Stomach (tissue), 8 donors: ENCODE measurements at regions not wholly inside any gene's neighbourhood (a gene's known extent, or its start where the extent isn't known, plus 50 kb on each side); places are given as distances from the start of the nearest gene placed in this dataset.

Experiments
- DNase-seq, 2 donors: peaks; one replicate each; pipeline versions ENCODE4 v3.0.0 to v3.0.0-alpha.2; 2013 to 2019
- H3K27ac ChIP-seq, 5 donors: fragments of 200-600 bp in 4 of 5; sonication (generic) in 4 of 5; one replicate each; pipeline ENCODE4 v1.5.1; 2013 to 2019; ENCODE audit warnings: mild to moderate bottlenecking in 1 of 5, moderate library complexity in 1 of 5
- H3K27me3 ChIP-seq, 3 donors: fragments of 200-600 bp; sonication (generic); one replicate each; pipeline ENCODE4 v1.5.1; 2017 to 2019; ENCODE audit warnings: mixed run types in 1 of 3
- H3K36me3 ChIP-seq, 4 donors: fragments of 200-600 bp; sonication (generic); 1 replicate in 3 of 4; 2 replicates in 1 of 4; pipeline ENCODE4 v1.5.1; 2016 to 2019
- H3K4me1 ChIP-seq, 4 donors: fragments of 200-600 bp; sonication (generic); one replicate each; pipeline ENCODE4 v1.5.1; 2016 to 2019
- H3K4me3 ChIP-seq, 4 donors: fragments of 200-600 bp; sonication (generic) in 3 of 4; one replicate each; pipeline ENCODE4 v1.5.1; 2016 to 2019; ENCODE audit warnings: mild to moderate bottlenecking in 1 of 4
- H3K9me3 ChIP-seq, 4 donors: fragments of 200-600 bp; sonication (generic); one replicate each; pipeline ENCODE4 v1.5.1; 2016 to 2019
- EP300 ChIP-seq: sonication (generic); formaldehyde crosslinking; IDR thresholded peaks from one replicate; pipeline ENCODE4 v1.6.1; 2017; ENCODE audit warnings: antibody characterized with exemption
- POLR2A ChIP-seq, 4 donors: fragments of 450-650 bp; IDR thresholded peaks; one replicate each; pipeline ENCODE4 v1.6.1; 2016; ENCODE audit warnings: antibody characterized with exemption in 4 of 4, control low read depth in 2 of 4, mild to moderate bottlenecking in 1 of 4, moderate library complexity in 1 of 4
- POLR2AphosphoS5 ChIP-seq, 3 donors: sonication (generic); formaldehyde crosslinking; IDR thresholded peaks; one replicate each; pipeline ENCODE4 v1.6.1; 2016; ENCODE audit warnings: antibody characterized with exemption in 3 of 3
- WGBS, 5 donors: extraction: QIAGEN DNeasy Blood & Tissue Kit in 3 of 5; methylation state at CpG; one replicate each; pipeline versions ENCODE4 v1.1.5 to v1.1.7; 2013 to 2018; 5-methylcytosine and 5-hydroxymethylcytosine counted together
- intact Hi-C: fragments of 100-400 bp; cut with DNase I; formaldehyde crosslinking; loops from one replicate; pipeline ENCODE4 v1.15.1; 2023; ENCODE audit warnings: low total_unique reads
- TF ChIP-seq, protein P1 (sequence below), 7 experiments: fragments of 450-650 bp in 4 of 7; fragments of 200-600 bp in 3 of 7; sonication (generic) in 3 of 7; IDR thresholded peaks; one replicate each; pipeline ENCODE4 v1.5.1; 2016 to 2019; ENCODE audit warnings: antibody characterized with exemption in 7 of 7, control low read depth in 2 of 7, mild to moderate bottlenecking in 1 of 7
- donor health status: healthy with polysubstance abuse.
- donor health status: Bipolar disorder and iron deficiency.
- donor health status: healthy.

- intact Hi-C loops = no loop called here
- DNase-seq = no peak
- Histone ChIP-seq H3K4me1 (peaks cover 0 to 18% (median 6%) of the 10 kb centered on the region in 4 donors), H3K9me3 (no peaks in the 10 kb centered on the region), H3K27me3 (no peaks in the 10 kb centered on the region), H3K36me3 (no peaks in the 10 kb centered on the region), H3K27ac (no peak overlapping the region), H3K4me3 (no peak overlapping the region)
- 75 to 86% (median 81%) methylated on average over 3 of the region's 3 CpGs for WGBS, 5 donors
- TF ChIP-seq, protein P1, sequence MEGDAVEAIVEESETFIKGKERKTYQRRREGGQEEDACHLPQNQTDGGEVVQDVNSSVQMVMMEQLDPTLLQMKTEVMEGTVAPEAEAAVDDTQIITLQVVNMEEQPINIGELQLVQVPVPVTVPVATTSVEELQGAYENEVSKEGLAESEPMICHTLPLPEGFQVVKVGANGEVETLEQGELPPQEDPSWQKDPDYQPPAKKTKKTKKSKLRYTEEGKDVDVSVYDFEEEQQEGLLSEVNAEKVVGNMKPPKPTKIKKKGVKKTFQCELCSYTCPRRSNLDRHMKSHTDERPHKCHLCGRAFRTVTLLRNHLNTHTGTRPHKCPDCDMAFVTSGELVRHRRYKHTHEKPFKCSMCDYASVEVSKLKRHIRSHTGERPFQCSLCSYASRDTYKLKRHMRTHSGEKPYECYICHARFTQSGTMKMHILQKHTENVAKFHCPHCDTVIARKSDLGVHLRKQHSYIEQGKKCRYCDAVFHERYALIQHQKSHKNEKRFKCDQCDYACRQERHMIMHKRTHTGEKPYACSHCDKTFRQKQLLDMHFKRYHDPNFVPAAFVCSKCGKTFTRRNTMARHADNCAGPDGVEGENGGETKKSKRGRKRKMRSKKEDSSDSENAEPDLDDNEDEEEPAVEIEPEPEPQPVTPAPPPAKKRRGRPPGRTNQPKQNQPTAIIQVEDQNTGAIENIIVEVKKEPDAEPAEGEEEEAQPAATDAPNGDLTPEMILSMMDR (IDR thresholded peaks at IDR 0.05) = no peak
- no peak for TF ChIP-seq POLR2A (IDR thresholded peaks at IDR 0.05)
- no peak for TF ChIP-seq EP300
- no peak for TF ChIP-seq POLR2AphosphoS5 (IDR thresholded peaks at IDR 0.05)
Measured at GRCh38 chr5:148899993-148900392, 73.6 kb downstream of the ADRB2 start.

DNA sequence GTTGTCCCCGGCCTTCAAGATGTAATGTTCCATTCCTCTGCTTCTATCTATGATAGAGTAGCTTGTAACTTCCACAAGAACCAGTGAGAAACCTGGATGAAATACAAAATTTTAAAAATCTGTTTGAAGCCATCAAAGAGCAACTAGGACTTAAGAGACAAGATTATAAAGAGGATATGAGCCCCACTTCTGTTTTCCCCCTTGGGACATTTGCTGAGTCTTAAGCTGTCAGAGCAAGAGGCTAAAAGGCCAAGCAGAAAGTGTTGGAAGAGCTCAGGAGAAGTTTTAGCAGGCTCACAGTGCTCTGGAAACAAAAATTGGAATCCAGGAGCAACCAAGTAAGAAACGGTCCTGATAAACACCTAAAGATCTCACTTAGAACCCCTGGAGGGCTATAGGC, 76.1 kb downstream of the ADRB2 start:
- no peak overlapping the region for H3K4me3 ChIP-seq
- no peak overlapping the region for H3K27ac ChIP-seq
- intact Hi-C loops = no loop called here
- DNase-seq = no peak
- H3K4me1 ChIP-seq = peaks cover 0 to 24% (median 9%) of the 10 kb centered on the region in 4 donors
- no peaks in the 10 kb centered on the region for H3K36me3 ChIP-seq
- TF ChIP-seq POLR2A (IDR thresholded peaks at IDR 0.05) (no peak), EP300 (no peak), POLR2AphosphoS5 (IDR thresholded peaks at IDR 0.05) (no peak)
- TF ChIP-seq, protein P1 (IDR thresholded peaks at IDR 0.05) = no peak
- 59 to 66% (median 63%) methylated on average over 2 of the region's 2 CpGs for WGBS, 5 donors
- no peaks in the 10 kb centered on the region for H3K9me3 ChIP-seq
- no peaks in the 10 kb centered on the region for H3K27me3 ChIP-seq

GRCh38 chr5:148903587-148903986, 77.2 kb downstream of the ADRB2 start:
- Histone ChIP-seq H3K27ac (peak overlapping the region in 1 of 5 donors; percentile 67), H3K27me3 (no peaks in the 10 kb centered on the region), H3K4me1 (peaks cover 1 to 27% (median 10%) of the 10 kb centered on the region in 4 donors), H3K9me3 (no peaks in the 10 kb centered on the region), H3K4me3 (no peak overlapping the region), H3K36me3 (no peaks in the 10 kb centered on the region)
- no peak for DNase-seq
- intact Hi-C loops = no loop called here
- WGBS, 5 donors = 70 to 95% (median 90%) methylated on average over 2 of the region's 2 CpGs
- TF ChIP-seq, protein P1 (IDR thresholded peaks at IDR 0.05) = no peak
- TF ChIP-seq EP300 = no peak
- TF ChIP-seq POLR2A (IDR thresholded peaks at IDR 0.05) = no peak
- TF ChIP-seq POLR2AphosphoS5 (IDR thresholded peaks at IDR 0.05) = no peak

DNA sequence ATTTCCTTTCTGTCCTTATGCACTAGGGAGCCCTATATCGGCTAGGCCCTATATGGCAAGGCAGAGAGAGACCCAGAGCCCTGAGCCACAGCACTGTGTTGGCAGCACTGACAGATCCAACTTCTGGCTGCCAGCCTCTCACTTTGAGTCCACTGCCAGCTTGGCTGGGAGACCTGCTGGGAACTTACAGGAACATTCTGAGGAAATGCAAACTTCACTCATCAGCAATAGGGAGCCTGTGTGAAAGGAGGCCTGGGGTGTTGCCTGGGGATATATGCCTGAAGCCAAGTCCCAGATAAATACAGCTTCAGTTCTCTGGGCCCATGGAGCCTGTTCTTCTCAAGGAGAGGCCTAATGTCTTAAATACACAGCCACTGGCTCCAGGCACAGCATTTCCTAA, 78.0 kb downstream of the ADRB2 start:
- H3K27ac ChIP-seq = peak overlapping the region in 4 of 5 donors; percentile 25 to 67 (median 50)
- no peak overlapping the region for H3K4me3 ChIP-seq
- peak in 1 of 2 donors; percentile 77 for DNase-seq
- 24 to 71% (median 50%) methylated on average over 1 of the region's 1 CpG for WGBS, 5 donors
- H3K36me3 ChIP-seq = no peaks in the 10 kb centered on the region
- TF ChIP-seq POLR2AphosphoS5 (IDR thresholded peaks at IDR 0.05) (peak in 1 of 3 donors; percentile 46), POLR2A (IDR thresholded peaks at IDR 0.05) (no peak), EP300 (no peak)
- TF ChIP-seq, protein P1 (IDR thresholded peaks at IDR 0.05) = no peak
- no peaks in the 10 kb centered on the region for H3K9me3 ChIP-seq
- intact Hi-C loops = no loop called here
- H3K4me1 ChIP-seq = peaks cover 9 to 35% (median 18%) of the 10 kb centered on the region in 4 donors
- H3K27me3 ChIP-seq = no peaks in the 10 kb centered on the region
